SK-N-SH (cell line): ENCODE measurements at regions not wholly inside any gene's neighbourhood (a gene's known extent, or its start where the extent isn't known, plus 50 kb on each side); places are given as distances from the start of the nearest gene placed in this dataset.

Source experiments
- CTCF ChIA-PET: fragments of 300-600, 350-600 bp; formaldehyde crosslinking; extraction: SDS; loops from one replicate; lab custom pipeline; 2021; lab: Yijun Ruan, JAX
- POLR2A ChIA-PET: fragments of 350-600 bp; sonication (Branson Sonifier 250); formaldehyde crosslinking; extraction: SDS; loops from one replicate; lab custom pipeline; 2020; ENCODE audit warnings: antibody characterized with exemption, inconsistent platforms; lab: Yijun Ruan, JAX
- DNase-seq: peaks from one replicate; pipeline ENCODE4 v3.0.0; 2012
- H2AFZ ChIP-seq: fragments of 200-600 bp; sonication (generic); 2 replicates; pipeline ENCODE4 v1.8.1; 2016; ENCODE audit warnings: antibody characterized with exemption, mild to moderate bottlenecking, low read depth
- H3F3A ChIP-seq: fragments of 200-600 bp; sonication (generic); replicated peaks from 2 replicates; pipeline ENCODE3; 2016; ENCODE audit warnings: antibody characterized with exemption, mild to moderate bottlenecking; ENCODE audit not compliant: insufficient read depth
- H3K27ac ChIP-seq, 2 experiments: fragments of 200-500 bp in 1 of 2; fragments of 200-600 bp in 1 of 2; sonication (Bioruptor generic) in 1 of 2; sonication (generic), shearing (Covaris generic) in 1 of 2; 2 replicates each; pipeline versions ENCODE4 v1.5.1 to v1.6.1; 2014 to 2016; ENCODE audit warnings: low read depth in 2 of 2, inconsistent platforms in 1 of 2, low read length in 1 of 2, mild to moderate bottlenecking in 1 of 2, mixed read lengths in 1 of 2
- H3K27me3 ChIP-seq: fragments of 200-600 bp; sonication (generic), shearing (Covaris generic); 2 replicates; pipeline ENCODE4 v1.6.1; 2016; ENCODE audit warnings: mixed run types; ENCODE audit not compliant: insufficient read depth
- H3K36me3 ChIP-seq, 2 experiments: fragments of 200-500 bp in 1 of 2; fragments of 200-600 bp in 1 of 2; sonication (Bioruptor generic) in 1 of 2; sonication (generic) in 1 of 2; replicated peaks in 1 of 2; 2 replicates each; pipeline versions ENCODE3 to v1.5.1; 2014 to 2016; ENCODE audit warnings: low read length in 1 of 2, mild to moderate bottlenecking in 1 of 2; ENCODE audit not compliant: insufficient read depth in 2 of 2, control insufficient read depth in 1 of 2
- H3K4me1 ChIP-seq, 2 experiments: fragments of 200-500 bp in 1 of 2; fragments of 200-600 bp in 1 of 2; sonication (Bioruptor generic) in 1 of 2; sonication (generic), shearing (Covaris generic) in 1 of 2; 2 replicates each; pipeline versions ENCODE4 v1.5.1 to v1.6.1; 2014 to 2016; ENCODE audit warnings: low read depth in 1 of 2, low read length in 1 of 2, mixed run types in 1 of 2; ENCODE audit not compliant: insufficient read depth in 2 of 2, control insufficient read depth in 1 of 2
- H3K4me2 ChIP-seq: fragments of 200-600 bp; sonication (generic), shearing (Covaris generic); 2 replicates; pipeline ENCODE4 v1.6.1; 2017; ENCODE audit warnings: mixed run types
- H3K4me3 ChIP-seq, 2 experiments: fragments of 200-500 bp in 1 of 2; fragments of 200-600 bp in 1 of 2; sonication (Bioruptor generic) in 1 of 2; sonication (generic), shearing (Covaris generic) in 1 of 2; 2 replicates each; pipeline versions ENCODE4 v1.5.1 to v1.8.1; 2014 to 2016; ENCODE audit warnings: low read depth in 2 of 2, inconsistent platforms in 1 of 2, low read length in 1 of 2, mild to moderate bottlenecking in 1 of 2, mixed read lengths in 1 of 2, moderate library complexity in 1 of 2
- H3K79me2 ChIP-seq: fragments of 200-600 bp; sonication (generic); 2 replicates; pipeline ENCODE4 v1.8.1; 2017; ENCODE audit warnings: mild to moderate bottlenecking; ENCODE audit not compliant: insufficient read depth
- H3K9ac ChIP-seq: fragments of 200-600 bp; sonication (generic); 2 replicates; pipeline ENCODE4 v1.6.1; 2017; ENCODE audit warnings: mixed run types
- H3K9me2 ChIP-seq: fragments of 200-600 bp; sonication (generic); 2 replicates; pipeline ENCODE4 v1.6.1; 2017; ENCODE audit warnings: mixed run types
- H3K9me3 ChIP-seq: fragments of 200-600 bp; sonication (generic); 2 replicates; pipeline ENCODE4 v1.6.1; 2017; ENCODE audit warnings: mixed run types, mild to moderate bottlenecking, moderate library complexity
- H4K20me1 ChIP-seq: fragments of 200-600 bp; sonication (generic); 2 replicates; pipeline ENCODE4 v1.6.1; 2017; ENCODE audit warnings: mild to moderate bottlenecking, mixed run types; ENCODE audit not compliant: insufficient read depth
- ELF1 ChIP-seq: IDR thresholded peaks from 2 replicates; pipeline ENCODE4 v1.4.0; 2012
- EP300 ChIP-seq, 2 experiments: IDR thresholded peaks; 2 replicates each; pipeline versions ENCODE4 v1.4.0 to v1.6.1; 2012; ENCODE audit warnings: borderline replicate concordance in 1 of 2, low read depth in 1 of 2, low read length in 1 of 2
- EZH2phosphoT487 ChIP-seq: fragments of 200-600 bp; sonication (generic); IDR thresholded peaks from 2 replicates; pipeline ENCODE4 v1.6.1; 2017; ENCODE audit warnings: low read depth, mixed run types, mild to moderate bottlenecking, antibody characterized with exemption, moderate library complexity, borderline replicate concordance
- FOSL2 ChIP-seq: IDR thresholded peaks from 2 replicates; pipeline ENCODE4 v1.4.0; 2012; ENCODE audit warnings: low read depth, mild to moderate bottlenecking, moderate library complexity, borderline replicate concordance
- FOXJ3 ChIP-seq: sonication (generic); formaldehyde crosslinking; IDR thresholded peaks from 2 replicates; pipeline ENCODE4 v1.5.1; 2020; ENCODE audit warnings: mild to moderate bottlenecking, missing genetic modification reagents
- GABPA ChIP-seq: IDR thresholded peaks from 2 replicates; pipeline ENCODE4 v1.4.0; 2012; ENCODE audit warnings: low read depth, mild to moderate bottlenecking
- IRF3 ChIP-seq: fragments of 150-350 bp; IDR thresholded peaks from 2 replicates; pipeline ENCODE4 v1.6.1; 2016; ENCODE audit warnings: mild to moderate bottlenecking, low read depth, low read length
- JUND ChIP-seq: IDR thresholded peaks from 2 replicates; pipeline ENCODE4 v1.4.0; 2012
- MXI1 ChIP-seq: IDR thresholded peaks from 2 replicates; pipeline ENCODE4 v1.6.1; 2012; ENCODE audit warnings: mild to moderate bottlenecking, low read depth, low read length, improper control_type of control experiment
- NFIC ChIP-seq: IDR thresholded peaks from 2 replicates; pipeline ENCODE4 v1.4.0; 2012; ENCODE audit warnings: borderline replicate concordance
- PBX3 ChIP-seq: IDR thresholded peaks from 2 replicates; pipeline ENCODE4; 2012
- REST ChIP-seq: IDR thresholded peaks from 2 replicates; pipeline ENCODE4 v1.6.1; 2012; ENCODE audit warnings: mild to moderate bottlenecking, low read depth, low read length, moderate library complexity
- RFX5 ChIP-seq: IDR thresholded peaks from 2 replicates; pipeline ENCODE4 v1.6.1; 2012; ENCODE audit warnings: mild to moderate bottlenecking, improper control_type of control experiment, low read length
- SMC3 ChIP-seq: IDR thresholded peaks from 2 replicates; pipeline ENCODE4 v1.6.1; 2012; ENCODE audit warnings: low read depth, low read length, improper control_type of control experiment
- TEAD4 ChIP-seq: IDR thresholded peaks from 2 replicates; pipeline ENCODE4 v1.4.0; 2012; ENCODE audit warnings: mild to moderate bottlenecking, borderline replicate concordance; ENCODE audit not compliant: insufficient read depth
- USF1 ChIP-seq: IDR thresholded peaks from 2 replicates; pipeline ENCODE4 v1.4.0; 2012; ENCODE audit warnings: low read depth, borderline replicate concordance
- YY1 ChIP-seq: IDR thresholded peaks from 2 replicates; pipeline ENCODE4 v1.4.0; 2012; ENCODE audit warnings: low read depth, mild to moderate bottlenecking
- WGBS: methylation state at CpG from one replicate; pipeline ENCODE4 v1.1.6; 2017; ENCODE audit warnings: low lambda C conversion rate; 5-methylcytosine and 5-hydroxymethylcytosine counted together

DNA sequence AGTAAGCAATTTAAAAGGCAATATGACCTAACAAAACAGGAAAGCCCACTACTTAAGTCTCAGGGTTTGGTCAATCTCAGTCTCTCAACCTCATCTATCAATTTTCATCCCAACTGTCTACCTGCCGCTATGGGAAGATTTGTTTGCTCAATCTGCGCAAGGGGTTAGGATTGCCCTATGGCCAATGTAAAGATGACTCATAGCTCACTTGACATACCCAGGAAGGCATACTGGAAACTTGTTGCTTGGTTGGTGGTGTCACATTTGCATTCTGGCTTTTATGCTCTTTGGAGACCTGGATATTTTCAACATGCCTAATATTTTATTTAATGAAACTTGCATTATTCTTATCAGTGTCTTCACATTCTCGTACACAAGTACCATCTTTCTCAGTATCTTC, 78.1 kb upstream of the TMEM196 start:
- POLR2A ChIA-PET = no interaction called here
- TF ChIP-seq FOSL2 (no peak), NFIC (no peak), ELF1 (no peak), SMC3 (no peak), YY1 (no peak)
- Histone ChIP-seq H3K9me3 (no peaks in the 10 kb centered on the region), H3K79me2 (no peaks in the 10 kb centered on the region), H3K9me2 (no peaks in the 10 kb centered on the region; the same call in 1 of the 2 replicates), H3K4me2 (no peak overlapping the region), H3K27ac (no peak overlapping the region), H3F3A (no peaks in the 10 kb centered on the region), H3K4me1 (no peaks in the 10 kb centered on the region), H2AFZ (no peak overlapping the region), H3K36me3 (no peaks in the 10 kb centered on the region), H4K20me1 (no peaks in the 10 kb centered on the region), H3K27me3 (no peaks in the 10 kb centered on the region), H3K4me3 (no peak overlapping the region), H3K9ac (no peak overlapping the region)
- DNase-seq = no peak
- CTCF ChIA-PET = no interaction called here
- WGBS = 55% methylated on average over 3 of the region's 3 CpGs

- Histone ChIP-seq H3K36me3 (no peaks in the 10 kb centered on the region), H3K4me2 (no peak overlapping the region), H3K79me2 (no peaks in the 10 kb centered on the region), H3F3A (no peaks in the 10 kb centered on the region), H3K9ac (no peak overlapping the region), H3K4me1 (no peaks in the 10 kb centered on the region), H2AFZ (no peak overlapping the region), H3K27ac (no peak overlapping the region), H4K20me1 (no peaks in the 10 kb centered on the region), H3K4me3 (no peak overlapping the region), H3K9me3 (no peaks in the 10 kb centered on the region), H3K27me3 (no peaks in the 10 kb centered on the region), H3K9me2 (no peaks in the 10 kb centered on the region)
- ChIA-PET CTCF (no interaction called here), POLR2A (no interaction called here)
- TF ChIP-seq SMC3 (no peak), EP300 (IDR thresholded peaks at IDR 0.05; ENCODE audit: borderline replicate concordance in 1 of 2, low read depth in 1 of 2, low read length in 1 of 2) (no peak), USF1 (no peak), IRF3 (no peak), TEAD4 (no peak), YY1 (no peak), JUND (no peak), RFX5 (no peak), REST (no peak), FOXJ3 (CRISPR knock-in tag) (no peak), ELF1 (no peak), EZH2phosphoT487 (no peak), GABPA (no peak), MXI1 (no peak), PBX3 (no peak)
- 3% methylated on average over 2 of the region's 2 CpGs for WGBS
- DNase-seq = no peak
These were observed 61.1 kb upstream of the TMEM196 start for GRCh38 chr7:19834566-19834965.
